IMR-90 (cell line): ENCODE measurements at regions not wholly inside any gene's neighbourhood (a gene's known extent, or its start where the extent isn't known, plus 50 kb on each side); places are given as distances from the start of the nearest gene placed in this dataset.

ENCODE experiments used
- ATAC-seq: fragments of 200-7000 bp; cut with Tn5 transposase; 2 replicates; pipeline ENCODE4 v1.9.1; 2020; ENCODE audit warnings: low read depth, mild to moderate bottlenecking, moderate library complexity
- BruUV-seq: library from RNA; stranded (reverse); fragments of 400-500 nt; replicated peaks from 2 replicates; lab custom pipeline; 2021; lab: Mats Ljungman, UMichigan
- CTCF ChIA-PET: fragments of 300-600 bp; formaldehyde crosslinking; extraction: SDS; loops from one replicate; lab custom pipeline; 2021; ENCODE audit warnings: antibody characterized with exemption; lab: Yijun Ruan, JAX
- POLR2A ChIA-PET: fragments of 300-600 bp; sonication (Branson Sonifier 250); formaldehyde crosslinking; loops from one replicate; lab custom pipeline; 2022; ENCODE audit warnings: antibody characterized with exemption; ENCODE audit not compliant: unreplicated experiment; lab: Charles Lee
- DNase-seq: peaks from one replicate; pipeline ENCODE4 v3.0.0; 2013
- H2AFZ ChIP-seq: replicated peaks from 2 replicates; pipeline ENCODE3; 2013; ENCODE audit warnings: low read length, mild to moderate bottlenecking; ENCODE audit not compliant: poor library complexity
- H2AK5ac ChIP-seq: 2 replicates; pipeline ENCODE4 v1.6.1; 2013; ENCODE audit warnings: low read depth, low read length, inconsistent platforms
- H2AK9ac ChIP-seq: replicated peaks from 2 replicates; pipeline ENCODE3; 2013; ENCODE audit warnings: mild to moderate bottlenecking, low read depth, low read length, moderate library complexity; ENCODE audit not compliant: poor library complexity
- H2BK120ac ChIP-seq: 2 replicates; pipeline ENCODE4 v1.6.1; 2013; ENCODE audit warnings: low read depth, low read length, inconsistent platforms
- H2BK15ac ChIP-seq: 3 replicates; pipeline ENCODE4 v1.6.1; 2013; ENCODE audit warnings: low read depth, low read length, inconsistent platforms
- H2BK20ac ChIP-seq: 2 replicates; pipeline ENCODE4 v1.6.1; 2013; ENCODE audit warnings: low read depth, mild to moderate bottlenecking, inconsistent platforms, low read length, moderate library complexity
- H2BK5ac ChIP-seq: 2 replicates; pipeline ENCODE4 v1.6.1; 2013; ENCODE audit warnings: mild to moderate bottlenecking, low read depth, low read length, inconsistent platforms; ENCODE audit not compliant: poor library complexity, severe bottlenecking
- H3K14ac ChIP-seq: replicated peaks from 2 replicates; pipeline ENCODE4 v1.6.1; 2013; ENCODE audit warnings: low read depth, low read length, inconsistent platforms
- H3K18ac ChIP-seq: 2 replicates; pipeline ENCODE4 v1.6.1; 2013; ENCODE audit warnings: low read depth, low read length, control low read depth
- H3K23ac ChIP-seq: 2 replicates; pipeline ENCODE4 v1.6.1; 2013; ENCODE audit warnings: low read depth, low read length, inconsistent platforms
- H3K27ac ChIP-seq: 2 replicates; pipeline ENCODE4 v1.5.1; 2013; ENCODE audit warnings: mild to moderate bottlenecking, control low read depth, low read length; ENCODE audit not compliant: insufficient read depth
- H3K27me3 ChIP-seq: 2 replicates; pipeline ENCODE4 v1.6.1; 2013; ENCODE audit warnings: low read length; ENCODE audit not compliant: control insufficient read depth, insufficient read depth
- H3K36me3 ChIP-seq: 2 replicates; pipeline ENCODE4 v1.6.1; 2013; ENCODE audit warnings: low read length, mixed read lengths; ENCODE audit not compliant: control insufficient read depth, insufficient read depth
- H3K4ac ChIP-seq: 2 replicates; pipeline ENCODE4 v1.6.1; 2013; ENCODE audit warnings: low read depth, low read length, inconsistent platforms
- H3K4me1 ChIP-seq: 2 replicates; pipeline ENCODE4 v1.6.1; 2013; ENCODE audit warnings: low read length, mixed read lengths; ENCODE audit not compliant: control insufficient read depth, insufficient read depth
- H3K4me2 ChIP-seq: 2 replicates; pipeline ENCODE4 v1.6.1; 2013; ENCODE audit warnings: low read depth, mild to moderate bottlenecking, control low read depth, low read length, moderate library complexity
- H3K4me3 ChIP-seq: 2 replicates; pipeline ENCODE4 v1.5.1; 2013; ENCODE audit warnings: low read depth, mild to moderate bottlenecking, control low read depth, low read length, moderate library complexity; ENCODE audit not compliant: insufficient read depth
- H3K56ac ChIP-seq: 2 replicates; pipeline ENCODE4 v1.6.1; 2013; ENCODE audit warnings: low read length, inconsistent platforms; ENCODE audit not compliant: insufficient read depth; ENCODE audit errors: extremely low read depth
- H3K79me1 ChIP-seq, 2 experiments: 2 replicates each; pipeline ENCODE4 v1.6.1; 2013; ENCODE audit warnings: low read length in 2 of 2, inconsistent platforms in 1 of 2, low read depth in 1 of 2
- H3K9ac ChIP-seq: 2 replicates; pipeline ENCODE4 v1.6.1; 2013; ENCODE audit warnings: low read depth, low read length, control low read depth
- H3K9me1 ChIP-seq: 2 replicates; pipeline ENCODE4 v1.6.1; 2013; ENCODE audit warnings: low read length, inconsistent platforms; ENCODE audit not compliant: insufficient read depth
- H3K9me3 ChIP-seq: 2 replicates; pipeline ENCODE4 v1.6.1; 2013; ENCODE audit warnings: low read length; ENCODE audit not compliant: control insufficient read depth, insufficient read depth
- H4K20me1 ChIP-seq: 2 replicates; pipeline ENCODE4 v1.6.1; 2013; ENCODE audit warnings: low read length, inconsistent platforms; ENCODE audit not compliant: insufficient read depth
- H4K5ac ChIP-seq: 2 replicates; pipeline ENCODE4 v1.6.1; 2013; ENCODE audit warnings: mild to moderate bottlenecking, low read depth, low read length, control low read depth
- H4K8ac ChIP-seq, 2 experiments: 2 replicates each; pipeline ENCODE4 v1.6.1; 2013; ENCODE audit warnings: low read depth in 2 of 2, low read length in 2 of 2, control low read depth in 1 of 2, inconsistent platforms in 1 of 2
- H4K91ac ChIP-seq: 2 replicates; pipeline ENCODE4 v1.6.1; 2013; ENCODE audit warnings: low read depth, low read length, inconsistent platforms; ENCODE audit not compliant: insufficient read depth
- FOS ChIP-seq: fragments of 150-350 bp; IDR thresholded peaks from 2 replicates; pipeline ENCODE4 v1.6.1; 2016; ENCODE audit warnings: low read depth, low read length
- MAZ ChIP-seq: IDR thresholded peaks from 2 replicates; pipeline ENCODE4 v1.6.1; 2012; ENCODE audit warnings: low read depth, mild to moderate bottlenecking, low read length, improper control_type of control experiment, moderate library complexity, borderline replicate concordance
- POLR2A ChIP-seq: IDR thresholded peaks from 2 replicates; pipeline ENCODE4 v1.6.1; 2012; ENCODE audit warnings: mild to moderate bottlenecking, low read depth, low read length
- RFX5 ChIP-seq: IDR thresholded peaks from 2 replicates; pipeline ENCODE4 v1.8.0; 2012; ENCODE audit warnings: low read depth, mild to moderate bottlenecking, low read length, moderate library complexity
- WGBS, 2 experiments: methylation state at CpG; one replicate each; pipeline versions ENCODE4 v1.1.5 to v1.1.7; 2013; ENCODE audit warnings: missing lambda C conversion rate in 2 of 2; ENCODE audit not compliant: insufficient read length in 1 of 2; ENCODE audit errors: extremely low coverage in 2 of 2; 5-methylcytosine and 5-hydroxymethylcytosine counted together
- dilution Hi-C: fragments of 300-500 bp; cut with HindIII; formaldehyde crosslinking; loops from one replicate; pipeline ENCODE4 v1.14.3; 2018; ENCODE audit warnings: low sequenced_read_pairs; ENCODE audit not compliant: unreplicated experiment
- in situ Hi-C: fragments of 300-500 bp; cut with MboI; formaldehyde crosslinking; loops from 3 replicates; pipeline ENCODE4 v1.14.3; 2019; ENCODE audit warnings: low sequenced_read_pairs, inconsistent platforms, mixed read lengths
- intact Hi-C: fragments of 100-400 bp; cut with micrococcal nuclease; formaldehyde crosslinking; loops from 2 replicates; pipeline ENCODE4 v1.10.0; 2022
- TF ChIP-seq, protein P1 (sequence below): fragments of 150-350 bp; IDR thresholded peaks from 2 replicates; pipeline ENCODE4 v1.6.1; 2017; ENCODE audit warnings: mild to moderate bottlenecking, antibody characterized with exemption, low read length, low read depth
- TF ChIP-seq, protein P2 (sequence below): fragments of 150-350 bp; IDR thresholded peaks from 2 replicates; pipeline ENCODE4 v1.6.1; 2016; ENCODE audit warnings: low read depth, mild to moderate bottlenecking, low read length, moderate library complexity, borderline replicate concordance

DNA sequence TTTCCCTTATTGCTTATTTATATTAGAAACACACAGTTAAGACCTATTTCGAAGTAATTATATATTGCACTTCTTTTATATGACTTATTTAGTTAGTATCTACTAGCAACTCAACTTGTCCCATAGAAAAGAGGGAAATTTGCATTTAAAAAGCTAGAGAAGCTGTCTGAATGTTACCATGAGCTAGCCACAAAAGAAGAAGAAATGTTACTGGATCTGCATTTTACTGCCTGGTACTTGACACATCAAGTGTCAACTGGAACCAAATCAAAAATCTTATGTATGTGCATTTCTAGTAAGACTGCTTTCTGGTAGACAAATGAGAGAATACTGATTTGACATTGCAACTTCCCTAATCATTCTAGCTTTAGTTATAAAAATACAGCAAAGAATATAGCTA, 424.6 kb upstream of the VRK2 start:
- H3K4me1 ChIP-seq: no peaks in the 10 kb centered on the region
- no peak overlapping the region for H2AFZ ChIP-seq
- no peaks in the 10 kb centered on the region for H3K9me1 ChIP-seq
- no peak overlapping the region for H3K18ac ChIP-seq
- no peaks in the 10 kb centered on the region for H3K9me3 ChIP-seq
- no peak overlapping the region for H3K56ac ChIP-seq
- no peaks in the 10 kb centered on the region for H3K27me3 ChIP-seq
- H3K4ac ChIP-seq: no peak overlapping the region
- in situ Hi-C loops: no loop called here
- BruUV-seq: no TSS peak
- H4K5ac ChIP-seq: no peak overlapping the region
- dilution Hi-C loops: no loop called here
- H4K8ac ChIP-seq: no peak overlapping the region
- no peaks in the 10 kb centered on the region for H3K79me1 ChIP-seq
- H4K91ac ChIP-seq: no peak overlapping the region
- no peak overlapping the region for H2BK5ac ChIP-seq
- no peak overlapping the region for H3K27ac ChIP-seq
- no peak for DNase-seq
- H2AK9ac ChIP-seq: no peak overlapping the region
- H2AK5ac ChIP-seq: no peak overlapping the region
- TF ChIP-seq, protein P1, sequence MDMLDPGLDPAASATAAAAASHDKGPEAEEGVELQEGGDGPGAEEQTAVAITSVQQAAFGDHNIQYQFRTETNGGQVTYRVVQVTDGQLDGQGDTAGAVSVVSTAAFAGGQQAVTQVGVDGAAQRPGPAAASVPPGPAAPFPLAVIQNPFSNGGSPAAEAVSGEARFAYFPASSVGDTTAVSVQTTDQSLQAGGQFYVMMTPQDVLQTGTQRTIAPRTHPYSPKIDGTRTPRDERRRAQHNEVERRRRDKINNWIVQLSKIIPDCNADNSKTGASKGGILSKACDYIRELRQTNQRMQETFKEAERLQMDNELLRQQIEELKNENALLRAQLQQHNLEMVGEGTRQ: no peak
- no peak for TF ChIP-seq MAZ
- TF ChIP-seq FOS: no peak
- TF ChIP-seq POLR2A: no peak
- no peak for TF ChIP-seq RFX5
- TF ChIP-seq, protein P2, sequence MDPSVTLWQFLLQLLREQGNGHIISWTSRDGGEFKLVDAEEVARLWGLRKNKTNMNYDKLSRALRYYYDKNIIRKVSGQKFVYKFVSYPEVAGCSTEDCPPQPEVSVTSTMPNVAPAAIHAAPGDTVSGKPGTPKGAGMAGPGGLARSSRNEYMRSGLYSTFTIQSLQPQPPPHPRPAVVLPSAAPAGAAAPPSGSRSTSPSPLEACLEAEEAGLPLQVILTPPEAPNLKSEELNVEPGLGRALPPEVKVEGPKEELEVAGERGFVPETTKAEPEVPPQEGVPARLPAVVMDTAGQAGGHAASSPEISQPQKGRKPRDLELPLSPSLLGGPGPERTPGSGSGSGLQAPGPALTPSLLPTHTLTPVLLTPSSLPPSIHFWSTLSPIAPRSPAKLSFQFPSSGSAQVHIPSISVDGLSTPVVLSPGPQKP: no peak
- ATAC-seq: no peak
- no peak overlapping the region for H3K9ac ChIP-seq
- H2BK20ac ChIP-seq: no peak overlapping the region
- H3K23ac ChIP-seq: no peak overlapping the region
- no CpG with 5 or more reads among the region's 1 CpG for WGBS, 2 experiments
- no peak overlapping the region for H3K14ac ChIP-seq
- intact Hi-C loops: no loop called here
- CTCF ChIA-PET: no interaction called here
- H3K4me3 ChIP-seq: no peak overlapping the region
- H2BK120ac ChIP-seq: no peak overlapping the region
- H3K4me2 ChIP-seq: no peak overlapping the region
- POLR2A ChIA-PET: no interaction called here
- H4K20me1 ChIP-seq: no peaks in the 10 kb centered on the region
- no peak overlapping the region for H2BK15ac ChIP-seq
- no peaks in the 10 kb centered on the region for H3K36me3 ChIP-seq
